ENCODE measurements at regions not wholly inside any gene's neighbourhood (a gene's known extent, or its start where the extent isn't known, plus 50 kb on each side); places are given as distances from the start of the nearest gene placed in this dataset.

- Histone ChIP-seq H3K36me3 (no peaks in the 10 kb centered on the region), H3K4me1 (no peaks in the 10 kb centered on the region), H3K9me3 (no peaks in the 10 kb centered on the region), H3K4me3 (no peak overlapping the region), H3K27me3 (no peaks in the 10 kb centered on the region), H3K27ac (no peak overlapping the region)
- in situ Hi-C loops (cut with MboI; ENCODE audit: low sequenced_read_pairs in 4 of 4) = loop anchor here in 1 of 4 donors (25.0 kb wide), 1 partner anchor 497 kb away; no protein-coding TSS in a partner anchor
- DNase-seq (no peak), ATAC-seq (no peak)
- intact Hi-C loops (cut with DNase I; ENCODE audit: low total_unique reads) = no loop called here
- TF ChIP-seq, protein P1, sequence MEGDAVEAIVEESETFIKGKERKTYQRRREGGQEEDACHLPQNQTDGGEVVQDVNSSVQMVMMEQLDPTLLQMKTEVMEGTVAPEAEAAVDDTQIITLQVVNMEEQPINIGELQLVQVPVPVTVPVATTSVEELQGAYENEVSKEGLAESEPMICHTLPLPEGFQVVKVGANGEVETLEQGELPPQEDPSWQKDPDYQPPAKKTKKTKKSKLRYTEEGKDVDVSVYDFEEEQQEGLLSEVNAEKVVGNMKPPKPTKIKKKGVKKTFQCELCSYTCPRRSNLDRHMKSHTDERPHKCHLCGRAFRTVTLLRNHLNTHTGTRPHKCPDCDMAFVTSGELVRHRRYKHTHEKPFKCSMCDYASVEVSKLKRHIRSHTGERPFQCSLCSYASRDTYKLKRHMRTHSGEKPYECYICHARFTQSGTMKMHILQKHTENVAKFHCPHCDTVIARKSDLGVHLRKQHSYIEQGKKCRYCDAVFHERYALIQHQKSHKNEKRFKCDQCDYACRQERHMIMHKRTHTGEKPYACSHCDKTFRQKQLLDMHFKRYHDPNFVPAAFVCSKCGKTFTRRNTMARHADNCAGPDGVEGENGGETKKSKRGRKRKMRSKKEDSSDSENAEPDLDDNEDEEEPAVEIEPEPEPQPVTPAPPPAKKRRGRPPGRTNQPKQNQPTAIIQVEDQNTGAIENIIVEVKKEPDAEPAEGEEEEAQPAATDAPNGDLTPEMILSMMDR (IDR thresholded peaks at IDR 0.05 in 4 of 5, conservative IDR thresholded peaks at IDR 0.05 in 1 of 5) = no peak
- TF ChIP-seq POLR2A (IDR thresholded peaks at IDR 0.05) = no peak
Observed at GRCh38 chr4:149884529-149885181, 69.0 kb upstream of the IQCM start.

DNA sequence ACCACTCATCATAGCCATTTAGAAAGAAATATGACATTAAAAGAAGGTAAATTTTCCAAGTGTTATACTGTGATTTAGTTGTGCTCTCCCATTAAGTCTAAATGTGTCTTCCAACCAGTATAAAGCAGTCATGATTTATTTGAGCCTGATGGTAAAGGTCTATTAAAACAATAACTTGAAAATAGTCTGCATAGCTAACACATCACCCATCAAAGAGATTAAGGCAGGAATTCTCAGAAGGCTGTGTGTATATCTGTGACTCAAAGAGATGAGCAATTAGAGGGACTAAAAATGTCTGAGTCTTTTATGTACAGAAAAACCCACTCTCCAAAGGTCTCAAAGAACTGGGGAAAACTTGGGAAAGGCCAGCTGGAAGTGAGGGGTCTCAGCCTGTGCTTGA lies 70.3 kb upstream of the IQCM start:
- ATAC-seq (no peak), DNase-seq (no peak)
- intact Hi-C loops (cut with DNase I; ENCODE audit: low total_unique reads) = no loop called here
- no peak overlapping the region for H3K27ac ChIP-seq
- in situ Hi-C loops (cut with MboI; ENCODE audit: low sequenced_read_pairs in 4 of 4) = loop anchor here in 1 of 4 donors (25.0 kb wide), 1 partner anchor 499 kb away; no protein-coding TSS in a partner anchor
- H3K4me1 ChIP-seq = no peaks in the 10 kb centered on the region
- H3K4me3 ChIP-seq = no peak overlapping the region
- no peaks in the 10 kb centered on the region for H3K36me3 ChIP-seq
- H3K27me3 ChIP-seq = no peaks in the 10 kb centered on the region
- TF ChIP-seq, protein P1 (IDR thresholded peaks at IDR 0.05 in 4 of 5, conservative IDR thresholded peaks at IDR 0.05 in 1 of 5) = no peak
- TF ChIP-seq POLR2A (IDR thresholded peaks at IDR 0.05) = no peak
- H3K9me3 ChIP-seq = no peaks in the 10 kb centered on the region

- intact Hi-C loops (cut with DNase I; ENCODE audit: low total_unique reads) (no loop called here), in situ Hi-C loops (cut with MboI; ENCODE audit: low sequenced_read_pairs in 4 of 4) (loop anchor here in 1 of 4 donors (25.0 kb wide), 1 partner anchor 500 kb away; no protein-coding TSS in a partner anchor)
- Histone ChIP-seq H3K4me3 (no peak overlapping the region), H3K27me3 (no peaks in the 10 kb centered on the region), H3K4me1 (no peaks in the 10 kb centered on the region), H3K27ac (no peak overlapping the region), H3K36me3 (no peaks in the 10 kb centered on the region), H3K9me3 (no peaks in the 10 kb centered on the region)
- no peak for DNase-seq
- TF ChIP-seq, protein P1 (IDR thresholded peaks at IDR 0.05 in 4 of 5, conservative IDR thresholded peaks at IDR 0.05 in 1 of 5) = no peak
- no peak for TF ChIP-seq POLR2A (IDR thresholded peaks at IDR 0.05)
- no peak for ATAC-seq
Observed at GRCh38 chr4:149886786-149887490, 71.3 kb upstream of the IQCM start.

- Histone ChIP-seq H3K4me1 (no peaks in the 10 kb centered on the region), H3K27ac (no peak overlapping the region), H3K36me3 (no peaks in the 10 kb centered on the region), H3K9me3 (no peaks in the 10 kb centered on the region), H3K4me3 (no peak overlapping the region), H3K27me3 (no peaks in the 10 kb centered on the region)
- DNase-seq = no peak
- no peak for ATAC-seq
- TF ChIP-seq, protein P1 (IDR thresholded peaks at IDR 0.05 in 4 of 5, conservative IDR thresholded peaks at IDR 0.05 in 1 of 5) = no peak
- no peak for TF ChIP-seq POLR2A (IDR thresholded peaks at IDR 0.05)
- intact Hi-C loops (cut with DNase I; ENCODE audit: low total_unique reads) (loop anchor here (10.0 kb wide), 1 partner anchor 515 kb away; no protein-coding TSS in a partner anchor), in situ Hi-C loops (cut with MboI; ENCODE audit: low sequenced_read_pairs in 4 of 4) (loop anchor here in 1 of 4 donors (25.0 kb wide), 1 partner anchor 503 kb away; no protein-coding TSS in a partner anchor)
Observed at GRCh38 chr4:149889991-149890390, 74.3 kb upstream of the IQCM start.

All from gastrocnemius medialis (tissue), 4 donors.